Motor neuron (in vitro differentiated cells): ENCODE measurements at regions not wholly inside any gene's neighbourhood (a gene's known extent, or its start where the extent isn't known, plus 50 kb on each side); places are given as distances from the start of the nearest gene placed in this dataset.
"Not testable (repeated sequence)": the region's sequence is repeated elsewhere in the genome, so short reads cannot be mapped to it uniquely, and the experiment has no call there.

ENCODE experiments used
- ATAC-seq, 8 experiments: fragments of 200-7000 bp; cut with Tn5 transposase; replicated peaks in 6 of 8; 2 replicates each; pipeline ENCODE4 v1.8.0; 2021; ENCODE audit warnings: mild to moderate bottlenecking in 8 of 8, moderate library complexity in 8 of 8
- H3K27ac ChIP-seq, 2 donors: fragments of 250-450 bp; sonication (Bioruptor Pico); 2 replicates each; pipeline ENCODE4 v1.9.0; 2021; ENCODE audit warnings: antibody characterized with exemption in 2 of 2, mild to moderate bottlenecking in 2 of 2, moderate library complexity in 1 of 2
- H3K4me1 ChIP-seq, 2 donors: fragments of 250-450 bp; sonication (Bioruptor Pico); replicated peaks in 1 of 2; 2 replicates each; pipeline ENCODE4 v1.6.1; 2021; ENCODE audit warnings: antibody characterized with exemption in 2 of 2, mild to moderate bottlenecking in 2 of 2, moderate library complexity in 1 of 2
- H3K4me3 ChIP-seq, 5 donors: fragments of 250-450 bp; sonication (Bioruptor Pico); 2 replicates each; pipeline ENCODE4 v1.9.0; 2021; ENCODE audit warnings: antibody characterized with exemption in 5 of 5, mild to moderate bottlenecking in 5 of 5, moderate library complexity in 4 of 5
- WGBS, 10 experiments: fragments of 450-650 bp; shearing (Covaris generic); methylation state at CpG; one replicate each; pipeline ENCODE4 v1.0.0; 2022; 5-methylcytosine and 5-hydroxymethylcytosine counted together
- in situ Hi-C, 9 experiments: fragments of 400-800 bp; cut with MboI; loops; one replicate each; pipeline ENCODE4 v1.15.0; 2021; ENCODE audit warnings: low sequenced_read_pairs in 9 of 9, low pct_unique_long_range_greater_than_20kb in 2 of 9; ENCODE audit not compliant: unreplicated experiment in 9 of 9

DNA sequence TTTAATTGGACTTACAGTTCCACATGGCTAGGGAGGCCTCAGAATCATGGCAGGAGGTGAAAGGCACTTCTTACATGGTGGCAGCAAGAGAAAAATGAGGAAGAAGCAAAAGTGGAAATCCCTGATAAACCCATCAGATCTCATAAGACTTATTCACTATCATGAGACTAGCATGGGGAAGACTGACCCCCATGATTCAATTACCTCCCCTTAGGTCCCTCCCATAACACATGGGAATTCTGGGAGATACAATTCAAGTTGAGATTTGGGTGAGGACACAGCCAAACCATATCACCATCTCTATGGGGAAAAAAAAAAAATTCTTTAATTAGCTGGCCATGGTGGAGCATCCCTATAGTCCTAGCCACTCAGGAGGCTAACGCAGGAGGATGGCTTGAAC lies 53.9 kb upstream of the LPAR1 start:
- H3K27ac ChIP-seq, H3K4me1 ChIP-seq, in situ Hi-C loops, H3K4me3 ChIP-seq, ATAC-seq: not testable (repeated sequence)
- WGBS, 10 experiments: 77 to 100% (median 100%) methylated on average over 1 of the region's 1 CpG; no CpG with 5 or more reads in 2 of the 10 experiments
